ENCODE measurements at regions not wholly inside any gene's neighbourhood (a gene's known extent, or its start where the extent isn't known, plus 50 kb on each side); places are given as distances from the start of the nearest gene placed in this dataset.
"Not testable (repeated sequence)": the region's sequence is repeated elsewhere in the genome, so short reads cannot be mapped to it uniquely, and the experiment has no call there.

DNA sequence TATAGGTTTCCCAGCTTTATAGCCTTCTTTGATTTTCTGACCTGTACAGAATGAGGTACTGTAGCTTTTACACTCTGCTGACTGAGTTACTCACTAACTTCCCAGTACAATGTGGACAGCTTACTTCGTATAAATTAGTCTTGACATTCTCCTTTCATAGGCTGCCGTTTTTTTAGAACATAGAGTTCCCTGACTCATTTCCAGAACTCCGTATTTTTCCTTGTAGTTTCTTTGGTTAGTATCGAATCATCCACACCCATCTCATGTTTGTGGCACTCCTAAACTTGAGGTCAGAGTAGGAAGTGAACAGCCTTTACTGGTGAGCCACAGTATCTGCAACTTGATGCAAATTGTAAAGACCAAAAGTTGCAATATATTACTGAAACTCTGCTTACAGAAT lies 303.9 kb downstream of the SLITRK5 start (continued):
- TF ChIP-seq, protein P1, sequence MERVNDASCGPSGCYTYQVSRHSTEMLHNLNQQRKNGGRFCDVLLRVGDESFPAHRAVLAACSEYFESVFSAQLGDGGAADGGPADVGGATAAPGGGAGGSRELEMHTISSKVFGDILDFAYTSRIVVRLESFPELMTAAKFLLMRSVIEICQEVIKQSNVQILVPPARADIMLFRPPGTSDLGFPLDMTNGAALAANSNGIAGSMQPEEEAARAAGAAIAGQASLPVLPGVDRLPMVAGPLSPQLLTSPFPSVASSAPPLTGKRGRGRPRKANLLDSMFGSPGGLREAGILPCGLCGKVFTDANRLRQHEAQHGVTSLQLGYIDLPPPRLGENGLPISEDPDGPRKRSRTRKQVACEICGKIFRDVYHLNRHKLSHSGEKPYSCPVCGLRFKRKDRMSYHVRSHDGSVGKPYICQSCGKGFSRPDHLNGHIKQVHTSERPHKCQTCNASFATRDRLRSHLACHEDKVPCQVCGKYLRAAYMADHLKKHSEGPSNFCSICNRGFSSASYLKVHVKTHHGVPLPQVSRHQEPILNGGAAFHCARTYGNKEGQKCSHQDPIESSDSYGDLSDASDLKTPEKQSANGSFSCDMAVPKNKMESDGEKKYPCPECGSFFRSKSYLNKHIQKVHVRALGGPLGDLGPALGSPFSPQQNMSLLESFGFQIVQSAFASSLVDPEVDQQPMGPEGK (CRISPR knock-in tag; IDR thresholded peaks at IDR 0.05; ENCODE audit: borderline replicate concordance), result no peak
- TF ChIP-seq XRCC5 (IDR thresholded peaks at IDR 0.05; ENCODE audit: low read depth, low read length) (no peak), MBD2 (IDR thresholded peaks at IDR 0.05; ENCODE audit: borderline replicate concordance, low read depth) (no peak), IRF2 (CRISPR knock-in tag; IDR thresholded peaks at IDR 0.05) (no peak), SMC3 (conservative IDR thresholded peaks at IDR 0.05; ENCODE audit: insufficient read depth, low read depth, low read length) (no peak)

DNA sequence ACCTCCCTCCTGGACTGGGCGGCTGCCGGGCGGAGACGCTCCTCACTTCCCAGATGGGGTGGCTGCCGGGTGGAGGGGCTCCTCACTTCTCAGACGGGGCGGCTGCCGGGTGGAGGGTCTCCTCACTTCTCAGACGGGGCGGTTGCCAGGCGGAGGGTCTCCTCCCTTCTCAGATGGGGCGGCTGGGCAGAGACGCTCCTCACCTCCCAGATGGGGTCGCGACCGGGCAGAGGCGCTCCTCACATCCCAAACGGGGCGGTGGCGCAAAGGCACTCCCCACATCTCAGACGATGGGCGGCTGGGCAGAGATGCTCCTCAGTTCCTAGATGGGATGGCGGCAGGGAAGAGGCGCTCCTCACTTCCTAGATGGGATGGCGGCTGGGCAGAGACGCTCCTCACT lies 305.5 kb downstream of the SLITRK5 start:
- POLR2A ChIA-PET; H3K27ac ChIP-seq (ENCODE audit: extremely low read depth, low read depth, low read length); BruUV-seq (replicated peaks); H3K9me3 ChIP-seq (replicated peaks; ENCODE audit: control insufficient read depth, insufficient read depth, low read depth, low read length); H3K4me2 ChIP-seq (ENCODE audit: insufficient read depth, low read length); H3K27me3 ChIP-seq (ENCODE audit: control insufficient read depth in 2 of 2, insufficient read depth in 2 of 2, low read length in 2 of 2); H3K4me3 ChIP-seq; CTCF ChIA-PET (ENCODE audit: low intra/inter-chr PET ratio); intact Hi-C loops (cut with micrococcal nuclease); in situ Hi-C loops (cut with MboI); H3K4me1 ChIP-seq (replicated peaks in 1 of 2; ENCODE audit: control insufficient read depth in 2 of 2, insufficient read depth in 2 of 2, low read length in 2 of 2); DNase-seq (ENCODE audit: extremely low read depth in 1 of 4, low spot score in 3 of 4); H3K9me1 ChIP-seq (ENCODE audit: control insufficient read depth, insufficient read depth, low read length); H3K9ac ChIP-seq (ENCODE audit: insufficient read depth in 1 of 2, low read depth in 2 of 2, low read length in 2 of 2); H3K79me2 ChIP-seq (ENCODE audit: control insufficient read depth, insufficient read depth, low read length); FAIRE-seq; H2AFZ ChIP-seq (ENCODE audit: low read depth, low read length); H4K20me1 ChIP-seq (replicated peaks; ENCODE audit: control insufficient read depth, insufficient read depth, low read length); H3K36me3 ChIP-seq (ENCODE audit: control insufficient read depth, insufficient read depth, low read length); ATAC-seq: not testable (repeated sequence)
- 0% methylated on average over 2 of the region's 26 CpGs for WGBS (ENCODE audit: insufficient coverage, low coverage, missing lambda C conversion rate)

Measured in K562 (cell line).